GM23338 (cell line): ENCODE measurements at regions not wholly inside any gene's neighbourhood (a gene's known extent, or its start where the extent isn't known, plus 50 kb on each side); places are given as distances from the start of the nearest gene placed in this dataset.

Experiments
- ATAC-seq: fragments of 200-7000 bp; cut with Tn5 transposase; 3 replicates; pipeline ENCODE4 v1.9.1; 2020
- DNase-seq: peaks from one replicate; pipeline ENCODE4 v3.0.0-alpha.2; 2015; ENCODE audit warnings: low spot score
- H2AFZ ChIP-seq: fragments of 200-600 bp; sonication (generic); 2 replicates; pipeline ENCODE4 v1.8.0; 2016; ENCODE audit warnings: antibody characterized with exemption, mild to moderate bottlenecking, moderate library complexity
- H3F3A ChIP-seq: fragments of 200-600 bp; sonication (generic); replicated peaks from 2 replicates; pipeline ENCODE4 v1.8.0; 2017; ENCODE audit warnings: antibody characterized with exemption, mixed run types, low read depth
- H3K27ac ChIP-seq: fragments of 200-600 bp; sonication (generic); 2 replicates; pipeline ENCODE4 v1.6.1; 2016; ENCODE audit warnings: low read depth
- H3K27me3 ChIP-seq: fragments of 200-600 bp; sonication (generic); 2 replicates; pipeline ENCODE4 v1.8.0; 2016; ENCODE audit warnings: mild to moderate bottlenecking, mixed run types, moderate library complexity; ENCODE audit not compliant: insufficient read depth
- H3K36me3 ChIP-seq: fragments of 200-600 bp; sonication (generic); 2 replicates; pipeline ENCODE4 v1.8.0; 2016; ENCODE audit warnings: mild to moderate bottlenecking; ENCODE audit not compliant: insufficient read depth
- H3K4me1 ChIP-seq: fragments of 200-600 bp; sonication (generic); 2 replicates; pipeline ENCODE4 v1.8.0; 2016; ENCODE audit warnings: mild to moderate bottlenecking, moderate library complexity; ENCODE audit not compliant: insufficient read depth
- H3K4me2 ChIP-seq: fragments of 200-600 bp; sonication (generic); 2 replicates; pipeline ENCODE4 v1.7.1; 2017; ENCODE audit warnings: mixed run types
- H3K4me3 ChIP-seq: fragments of 200-600 bp; sonication (generic); 2 replicates; pipeline ENCODE4 v1.6.1; 2016; ENCODE audit warnings: mixed run types
- H3K79me2 ChIP-seq: fragments of 200-600 bp; sonication (generic); replicated peaks from 2 replicates; pipeline ENCODE4 v1.8.0; 2017; ENCODE audit warnings: mild to moderate bottlenecking; ENCODE audit not compliant: insufficient read depth
- H3K9me2 ChIP-seq: fragments of 200-600 bp; sonication (generic); 2 replicates; pipeline ENCODE4 v1.8.0; 2017; ENCODE audit not compliant: insufficient read depth
- H4K20me1 ChIP-seq: fragments of 200-600 bp; sonication (generic); replicated peaks from 2 replicates; pipeline ENCODE4 v1.8.0; 2017; ENCODE audit warnings: mild to moderate bottlenecking; ENCODE audit not compliant: insufficient read depth
- H3K27ac Mint-ChIP-seq: 2 replicates; pipeline ENCODE4 v1.8.0; 2020; ENCODE audit warnings: inconsistent platforms, mild to moderate bottlenecking, moderate library complexity, mixed read lengths
- H3K27me3 Mint-ChIP-seq: 3 replicates; pipeline ENCODE4 v1.8.0; 2022; ENCODE audit warnings: low read depth, mild to moderate bottlenecking, moderate library complexity, mixed read lengths, inconsistent platforms; ENCODE audit not compliant: insufficient read depth, poor library complexity
- H3K36me3 Mint-ChIP-seq: 3 replicates; pipeline ENCODE4 v1.8.0; 2021; ENCODE audit warnings: low read depth, mild to moderate bottlenecking, inconsistent platforms, moderate library complexity, mixed read lengths
- H3K4me1 Mint-ChIP-seq: 3 replicates; pipeline ENCODE4 v1.8.0; 2020; ENCODE audit warnings: mild to moderate bottlenecking, inconsistent platforms, mixed read lengths
- H3K4me3 Mint-ChIP-seq: 3 replicates; pipeline ENCODE4 v1.8.0; 2021; ENCODE audit warnings: moderate library complexity, mild to moderate bottlenecking, inconsistent platforms, mixed read lengths
- H3K9me3 Mint-ChIP-seq: 3 replicates; pipeline ENCODE4 v1.8.0; 2020; ENCODE audit warnings: moderate library complexity, mild to moderate bottlenecking, inconsistent platforms, mixed read lengths
- ETS1 ChIP-seq: IDR thresholded peaks from 2 replicates; pipeline ENCODE4 v1.6.1; 2016; ENCODE audit warnings: antibody characterized with exemption
- EZH2phosphoT487 ChIP-seq: fragments of 200-600 bp; sonication (generic); IDR thresholded peaks from one replicate; pipeline ENCODE4 v1.8.1; 2018; ENCODE audit warnings: antibody characterized with exemption; ENCODE audit not compliant: unreplicated experiment
- JUNB ChIP-seq: IDR thresholded peaks from one replicate; pipeline ENCODE4 v1.6.1; 2016; ENCODE audit warnings: antibody characterized with exemption; ENCODE audit not compliant: unreplicated experiment
- NANOG ChIP-seq: IDR thresholded peaks from 2 replicates; pipeline ENCODE4 v1.6.1; 2016; ENCODE audit warnings: antibody characterized with exemption, borderline replicate concordance
- REST ChIP-seq: IDR thresholded peaks from one replicate; pipeline ENCODE4 v1.6.1; 2018; ENCODE audit warnings: antibody characterized with exemption; ENCODE audit not compliant: unreplicated experiment
- ZNF331 ChIP-seq: fragments of 250-450 bp; sonication (Bioruptor Pico); IDR thresholded peaks from 2 replicates; pipeline ENCODE4 v1.5.0; 2020; ENCODE audit warnings: low read depth, mild to moderate bottlenecking, moderate library complexity
- ZNF462 ChIP-seq: fragments of 250-450 bp; sonication (Bioruptor Pico); IDR thresholded peaks from 2 replicates; pipeline ENCODE4 v1.5.0; 2020; ENCODE audit warnings: mild to moderate bottlenecking, moderate library complexity

GRCh38 chr11:103530257-103530656 lies 421.0 kb downstream of the DYNC2H1 start:
- H3F3A ChIP-seq = no peaks in the 10 kb centered on the region
- H3K4me3 ChIP-seq = no peak overlapping the region
- H3K79me2 ChIP-seq = no peaks in the 10 kb centered on the region
- H4K20me1 ChIP-seq = no peaks in the 10 kb centered on the region
- Mint-ChIP-seq H3K4me1 (peaks cover 9% of the 10 kb centered on the region), H3K36me3 (no peaks in the 10 kb centered on the region), H3K27ac (no peak overlapping the region), H3K4me3 (no peak overlapping the region), H3K27me3 (no peaks in the 10 kb centered on the region), H3K9me3 (no peaks in the 10 kb centered on the region)
- H3K4me1 ChIP-seq = no peaks in the 10 kb centered on the region
- H3K36me3 ChIP-seq = no peaks in the 10 kb centered on the region
- H3K27ac ChIP-seq = no peak overlapping the region
- TF ChIP-seq EZH2phosphoT487 = no peak
- TF ChIP-seq JUNB = no peak
- no peak for TF ChIP-seq REST
- no peak for TF ChIP-seq ETS1
- TF ChIP-seq NANOG = no peak
- no peak for TF ChIP-seq ZNF331 (CRISPR knock-in tag)
- TF ChIP-seq ZNF462 (CRISPR knock-in tag) = no peak
- DNase-seq = no peak
- H3K4me2 ChIP-seq = no peak overlapping the region
- H2AFZ ChIP-seq = no peak overlapping the region
- ATAC-seq = no peak
- H3K9me2 ChIP-seq = no peaks in the 10 kb centered on the region
- H3K27me3 ChIP-seq = no peaks in the 10 kb centered on the region
